ENCODE measurements at regions not wholly inside any gene's neighbourhood (a gene's known extent, or its start where the extent isn't known, plus 50 kb on each side); places are given as distances from the start of the nearest gene placed in this dataset.

DNA sequence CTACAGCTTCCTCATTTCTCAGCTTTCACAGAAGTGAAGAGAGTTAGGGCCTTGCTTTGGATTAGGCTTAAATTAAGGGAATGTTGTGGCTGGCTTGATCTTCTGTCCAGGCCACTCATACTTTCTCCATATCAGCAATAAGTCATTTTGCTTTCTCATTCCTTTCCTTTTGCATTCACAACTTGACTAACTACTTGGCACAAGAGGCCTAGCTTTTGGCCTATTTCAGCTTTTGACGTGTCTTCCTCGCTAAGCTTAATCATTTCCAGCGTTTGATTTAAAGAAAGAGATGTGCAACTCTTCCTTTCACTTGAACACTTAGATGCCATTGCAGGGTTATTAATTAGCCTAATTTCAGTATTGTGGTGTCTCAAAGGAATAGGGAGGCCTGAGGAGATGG, 712.0 kb downstream of the INHBA start:
- FAIRE-seq (no peak), DNase-seq (ENCODE audit: low read depth in 1 of 2, low spot score in 2 of 2) (no peak)
- no peak overlapping the region for H4K91ac ChIP-seq (replicated peaks; ENCODE audit: insufficient read length, low read length)
- H3K36me3 ChIP-seq (ENCODE audit: control insufficient read depth in 2 of 4, insufficient read depth in 4 of 4, low read length in 3 of 4), result no peaks in the 10 kb centered on the region
- H3K4me2 ChIP-seq (ENCODE audit: insufficient read depth in 1 of 2, low read depth in 2 of 2, low read length in 2 of 2), result no peak overlapping the region
- H3K18ac ChIP-seq (ENCODE audit: extremely low read depth, low read length), result no peak overlapping the region
- H3K14ac ChIP-seq (ENCODE audit: insufficient read length), result no peak overlapping the region
- no peak overlapping the region for H2AFZ ChIP-seq (ENCODE audit: low read length)
- CTCF ChIA-PET (ENCODE audit: partially characterized antibody), result interaction anchor here (1.3 kb wide), 1 partner anchor 12 kb away, joined by 8 read pairs; no protein-coding TSS in a partner anchor
- H2BK12ac ChIP-seq (ENCODE audit: low read depth, low read length), result no peak overlapping the region
- H3K23ac ChIP-seq (ENCODE audit: insufficient read length), result no peak overlapping the region
- H3K56ac ChIP-seq (replicated peaks; ENCODE audit: insufficient read length, low read depth, low read length), result no peak overlapping the region
- no peaks in the 10 kb centered on the region for H3K4me1 ChIP-seq (replicated peaks in 1 of 4; ENCODE audit: control insufficient read depth in 3 of 4, insufficient read depth in 4 of 4, low read length in 3 of 4)
- H3K27me3 ChIP-seq (replicated peaks in 1 of 4; ENCODE audit: control insufficient read depth in 3 of 4, extremely low read depth in 1 of 4, insufficient read depth in 3 of 4, low read length in 3 of 4), result peaks cover 0 to 1% (median 0%) of the 10 kb centered on the region in 4 experiments; a peak in 1 of 7 replicates
- no peak overlapping the region for H2BK20ac ChIP-seq (ENCODE audit: low read length)
- no peak overlapping the region for H2BK5ac ChIP-seq (ENCODE audit: low read depth, low read length)
- no peak overlapping the region for H3K4me3 ChIP-seq (ENCODE audit: extremely low read depth in 1 of 4, insufficient read depth in 2 of 4, low read depth in 3 of 4, low read length in 4 of 4)
- H3K4ac ChIP-seq (replicated peaks; ENCODE audit: insufficient read length, low read depth, low read length), result no peak overlapping the region
- no peaks in the 10 kb centered on the region for H3K23me2 ChIP-seq (ENCODE audit: low read depth, low read length)
- no peak overlapping the region for H2AK5ac ChIP-seq (ENCODE audit: low read depth, low read length)
- H2BK120ac ChIP-seq (replicated peaks; ENCODE audit: low read depth, low read length), result no peak overlapping the region
- POLR2A ChIA-PET (ENCODE audit: partially characterized antibody), result no interaction called here
- whole genome bisulfite sequencing, 2 experiments (ENCODE audit: extremely low coverage in 1 of 2, insufficient coverage in 1 of 2, insufficient read length in 1 of 2, insufficient replicate concordance in 2 of 2, low coverage in 1 of 2, low lambda C conversion rate in 2 of 2, missing lambda C conversion rate in 1 of 2), result 100% methylated on average over 3 of the region's 3 CpGs; no CpG with 5 or more reads in 1 of the 2 experiments
- H4K8ac ChIP-seq (ENCODE audit: extremely low read depth, insufficient read depth, low read length), result no peak overlapping the region
- H4K5ac ChIP-seq (ENCODE audit: insufficient read length, low read depth, low read length), result no peak overlapping the region
- no peak overlapping the region for H2BK15ac ChIP-seq (ENCODE audit: low read length)
- no peaks in the 10 kb centered on the region for H3K9me3 ChIP-seq (ENCODE audit: insufficient read depth in 2 of 2, low read depth in 1 of 2, low read length in 1 of 2)
- no peaks in the 10 kb centered on the region for H4K20me1 ChIP-seq (replicated peaks in 1 of 2; ENCODE audit: control insufficient read depth in 1 of 2, insufficient read depth in 2 of 2, low read length in 2 of 2)
- H3K79me2 ChIP-seq (ENCODE audit: control insufficient read depth in 1 of 2, insufficient read depth in 2 of 2, low read length in 2 of 2), result no peaks in the 10 kb centered on the region
- no peak overlapping the region for H3K9ac ChIP-seq (replicated peaks in 1 of 4; ENCODE audit: extremely low read depth in 1 of 4, low read depth in 3 of 4, low read length in 3 of 4)
- no peak overlapping the region for H3K27ac ChIP-seq (ENCODE audit: low read depth, low read length)
- no peaks in the 10 kb centered on the region for H3K79me1 ChIP-seq (ENCODE audit: low read depth, low read length)
- TF ChIP-seq SIX5 (IDR thresholded peaks at IDR 0.05; ENCODE audit: low read depth, low read length) (no peak), KDM5A (IDR thresholded peaks at IDR 0.05; ENCODE audit: low read length) (no peak), SP4 (IDR thresholded peaks at IDR 0.05; ENCODE audit: low read length) (no peak), TAF7 (optimal IDR thresholded peaks at IDR 0.05; ENCODE audit: borderline replicate concordance, low read depth, low read length) (no peak), TEAD4 (IDR thresholded peaks at IDR 0.05; ENCODE audit: low read depth, low read length) (no peak), TAF1 (IDR thresholded peaks at IDR 0.05; ENCODE audit: low read depth, low read length) (no peak), RFX5 (IDR thresholded peaks at IDR 0.05; ENCODE audit: borderline replicate concordance, low read depth, low read length) (no peak), SP2 (IDR thresholded peaks at IDR 0.05; ENCODE audit: low read length) (no peak), CHD1 (IDR thresholded peaks at IDR 0.05; ENCODE audit: low read depth, low read length) (no peak), FOSL1 (IDR thresholded peaks at IDR 0.05; ENCODE audit: insufficient read depth, low read depth, low read length) (no peak), CTBP2 (IDR thresholded peaks at IDR 0.05; ENCODE audit: borderline replicate concordance, insufficient read depth, insufficient read length, low read length) (no peak), NANOG (IDR thresholded peaks at IDR 0.05; ENCODE audit: insufficient read depth, low read depth, low read length, poor library complexity, severe bottlenecking) (no peak), TBP (IDR thresholded peaks at IDR 0.05; ENCODE audit: low read depth, low read length) (no peak), SIRT6 (IDR thresholded peaks at IDR 0.05; ENCODE audit: low read length) (no peak)
- TF ChIP-seq, protein P1, sequence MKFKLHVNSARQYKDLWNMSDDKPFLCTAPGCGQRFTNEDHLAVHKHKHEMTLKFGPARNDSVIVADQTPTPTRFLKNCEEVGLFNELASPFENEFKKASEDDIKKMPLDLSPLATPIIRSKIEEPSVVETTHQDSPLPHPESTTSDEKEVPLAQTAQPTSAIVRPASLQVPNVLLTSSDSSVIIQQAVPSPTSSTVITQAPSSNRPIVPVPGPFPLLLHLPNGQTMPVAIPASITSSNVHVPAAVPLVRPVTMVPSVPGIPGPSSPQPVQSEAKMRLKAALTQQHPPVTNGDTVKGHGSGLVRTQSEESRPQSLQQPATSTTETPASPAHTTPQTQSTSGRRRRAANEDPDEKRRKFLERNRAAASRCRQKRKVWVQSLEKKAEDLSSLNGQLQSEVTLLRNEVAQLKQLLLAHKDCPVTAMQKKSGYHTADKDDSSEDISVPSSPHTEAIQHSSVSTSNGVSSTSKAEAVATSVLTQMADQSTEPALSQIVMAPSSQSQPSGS (IDR thresholded peaks at IDR 0.05; ENCODE audit: low read length), result no peak
